DOHH2 (cell line): ENCODE measurements at regions not wholly inside any gene's neighbourhood (a gene's known extent, or its start where the extent isn't known, plus 50 kb on each side); places are given as distances from the start of the nearest gene placed in this dataset.

ENCODE experiments used
- EZH2phosphoT487 ChIP-seq: fragments of 200-600 bp; sonication (generic); IDR thresholded peaks from 2 replicates; pipeline ENCODE4 v1.6.1; 2017; ENCODE audit warnings: borderline replicate concordance, mild to moderate bottlenecking, antibody characterized with exemption, low read length, moderate library complexity, mixed read lengths
- TF ChIP-seq, protein P1 (sequence below): fragments of 200-600 bp; sonication (generic); IDR thresholded peaks from one replicate; pipeline ENCODE4 v1.5.1; 2014; ENCODE audit warnings: antibody characterized with exemption, mild to moderate bottlenecking, low read depth, low read length; ENCODE audit not compliant: poor library complexity, severe bottlenecking

DNA sequence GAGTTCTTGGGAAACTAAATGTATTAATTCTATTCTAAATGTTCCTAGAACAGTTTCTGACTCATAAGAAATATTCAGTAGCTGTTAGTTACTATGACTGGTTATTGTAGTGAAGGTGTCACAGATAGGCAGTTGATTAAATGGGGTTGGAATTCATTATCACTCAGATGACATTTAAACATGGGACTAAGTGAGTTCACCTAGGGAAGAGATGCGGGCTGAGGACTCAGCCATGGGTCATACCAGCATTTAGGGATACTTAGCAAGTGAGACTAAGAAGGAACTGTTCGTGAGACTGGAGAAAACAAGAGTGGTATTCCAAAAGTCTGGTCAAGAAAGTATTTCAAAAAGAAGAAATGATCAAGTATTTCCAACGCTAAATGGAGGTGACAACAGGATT, 125.1 kb upstream of the ADGRL4 start:
- TF ChIP-seq, protein P1, sequence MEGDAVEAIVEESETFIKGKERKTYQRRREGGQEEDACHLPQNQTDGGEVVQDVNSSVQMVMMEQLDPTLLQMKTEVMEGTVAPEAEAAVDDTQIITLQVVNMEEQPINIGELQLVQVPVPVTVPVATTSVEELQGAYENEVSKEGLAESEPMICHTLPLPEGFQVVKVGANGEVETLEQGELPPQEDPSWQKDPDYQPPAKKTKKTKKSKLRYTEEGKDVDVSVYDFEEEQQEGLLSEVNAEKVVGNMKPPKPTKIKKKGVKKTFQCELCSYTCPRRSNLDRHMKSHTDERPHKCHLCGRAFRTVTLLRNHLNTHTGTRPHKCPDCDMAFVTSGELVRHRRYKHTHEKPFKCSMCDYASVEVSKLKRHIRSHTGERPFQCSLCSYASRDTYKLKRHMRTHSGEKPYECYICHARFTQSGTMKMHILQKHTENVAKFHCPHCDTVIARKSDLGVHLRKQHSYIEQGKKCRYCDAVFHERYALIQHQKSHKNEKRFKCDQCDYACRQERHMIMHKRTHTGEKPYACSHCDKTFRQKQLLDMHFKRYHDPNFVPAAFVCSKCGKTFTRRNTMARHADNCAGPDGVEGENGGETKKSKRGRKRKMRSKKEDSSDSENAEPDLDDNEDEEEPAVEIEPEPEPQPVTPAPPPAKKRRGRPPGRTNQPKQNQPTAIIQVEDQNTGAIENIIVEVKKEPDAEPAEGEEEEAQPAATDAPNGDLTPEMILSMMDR: no peak
- no peak for TF ChIP-seq EZH2phosphoT487
